GM13977 (cell line): ENCODE measurements at regions not wholly inside any gene's neighbourhood (a gene's known extent, or its start where the extent isn't known, plus 50 kb on each side); places are given as distances from the start of the nearest gene placed in this dataset.

Experiments used
- DNase-seq: peaks from one replicate; pipeline ENCODE4 v3.0.0; 2012; ENCODE audit warnings: low spot score
- in situ Hi-C: fragments of 300-500 bp; cut with MboI; formaldehyde crosslinking; loops from one replicate; pipeline ENCODE4 v1.12.0; 2022; ENCODE audit warnings: low sequenced_read_pairs, low pct_unique_long_range_greater_than_20kb, mixed read lengths, inconsistent platforms; ENCODE audit not compliant: unreplicated experiment
- TF ChIP-seq, protein P1 (sequence below): IDR thresholded peaks from 2 replicates; pipeline ENCODE4 v1.5.1; 2012; ENCODE audit warnings: mild to moderate bottlenecking, control low read depth; ENCODE audit not compliant: insufficient read depth; ENCODE audit errors: extremely low read depth, missing control alignments

DNA sequence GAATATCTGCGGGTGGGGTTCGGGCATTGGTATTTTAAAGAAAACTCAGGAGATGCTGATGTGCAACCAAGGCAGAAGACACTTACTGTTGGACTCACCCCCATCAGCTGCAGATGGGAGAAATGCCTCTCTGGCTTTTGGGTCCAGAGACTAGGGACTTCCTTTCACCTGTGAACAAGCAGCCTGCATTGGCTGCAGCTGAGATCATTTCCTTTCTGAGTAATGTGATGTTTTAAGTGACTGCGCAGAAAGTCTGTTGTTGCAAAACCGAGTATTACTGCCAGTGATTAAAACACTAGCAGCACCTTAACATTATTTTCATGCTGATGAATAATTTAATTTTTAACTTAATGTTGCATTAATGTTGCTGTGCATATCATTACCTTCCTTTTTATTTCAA, 143.0 kb downstream of the TSN start:
- in situ Hi-C loops = no loop called here
- TF ChIP-seq, protein P1, sequence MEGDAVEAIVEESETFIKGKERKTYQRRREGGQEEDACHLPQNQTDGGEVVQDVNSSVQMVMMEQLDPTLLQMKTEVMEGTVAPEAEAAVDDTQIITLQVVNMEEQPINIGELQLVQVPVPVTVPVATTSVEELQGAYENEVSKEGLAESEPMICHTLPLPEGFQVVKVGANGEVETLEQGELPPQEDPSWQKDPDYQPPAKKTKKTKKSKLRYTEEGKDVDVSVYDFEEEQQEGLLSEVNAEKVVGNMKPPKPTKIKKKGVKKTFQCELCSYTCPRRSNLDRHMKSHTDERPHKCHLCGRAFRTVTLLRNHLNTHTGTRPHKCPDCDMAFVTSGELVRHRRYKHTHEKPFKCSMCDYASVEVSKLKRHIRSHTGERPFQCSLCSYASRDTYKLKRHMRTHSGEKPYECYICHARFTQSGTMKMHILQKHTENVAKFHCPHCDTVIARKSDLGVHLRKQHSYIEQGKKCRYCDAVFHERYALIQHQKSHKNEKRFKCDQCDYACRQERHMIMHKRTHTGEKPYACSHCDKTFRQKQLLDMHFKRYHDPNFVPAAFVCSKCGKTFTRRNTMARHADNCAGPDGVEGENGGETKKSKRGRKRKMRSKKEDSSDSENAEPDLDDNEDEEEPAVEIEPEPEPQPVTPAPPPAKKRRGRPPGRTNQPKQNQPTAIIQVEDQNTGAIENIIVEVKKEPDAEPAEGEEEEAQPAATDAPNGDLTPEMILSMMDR = no peak
- DNase-seq = no peak

DNA sequence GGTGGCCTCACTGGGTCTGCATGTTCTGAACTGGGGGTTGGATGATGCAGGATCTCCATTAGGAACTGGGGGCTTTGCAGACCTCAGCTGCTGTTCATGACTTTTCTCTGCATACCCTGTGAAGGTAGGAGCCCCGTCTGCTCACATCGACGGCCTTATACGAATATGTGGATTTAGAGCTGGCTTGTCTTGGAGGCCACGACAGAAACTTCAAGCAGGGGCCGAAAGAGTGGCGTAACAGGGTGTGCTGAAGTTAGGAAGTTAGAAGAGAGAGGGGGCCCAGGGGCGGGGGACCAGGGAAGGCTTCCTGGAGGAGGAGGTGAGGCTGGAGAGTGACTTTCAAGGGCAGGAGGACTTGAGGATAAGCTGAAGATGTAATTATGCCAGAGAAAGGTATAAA, 144.9 kb downstream of the TSN start:
- in situ Hi-C loops = no loop called here
- DNase-seq = no peak
- TF ChIP-seq, protein P1 = no peak

DNA sequence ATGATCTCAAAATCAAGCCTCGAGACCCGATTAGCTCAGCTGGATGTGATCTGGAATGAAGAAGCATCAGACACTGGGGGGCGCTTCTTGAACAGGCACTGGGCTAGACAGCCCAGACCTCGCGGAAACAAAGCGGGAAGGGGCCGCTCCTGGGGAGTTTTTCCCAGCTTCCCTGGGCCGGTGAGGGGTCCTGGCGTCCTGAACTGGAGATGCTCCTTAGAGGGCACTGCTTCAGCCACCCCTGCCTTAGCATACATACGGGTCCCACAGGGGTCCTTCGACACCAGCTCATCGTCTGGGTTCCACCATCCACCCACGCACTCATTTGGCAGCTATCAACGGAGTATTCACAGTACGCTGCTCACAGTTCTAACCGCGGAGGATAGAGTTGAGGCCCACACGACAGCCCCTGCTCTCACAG, 146.7 kb downstream of the TSN start:
- in situ Hi-C loops = no loop called here
- TF ChIP-seq, protein P1 = no peak
- DNase-seq = no peak

DNA sequence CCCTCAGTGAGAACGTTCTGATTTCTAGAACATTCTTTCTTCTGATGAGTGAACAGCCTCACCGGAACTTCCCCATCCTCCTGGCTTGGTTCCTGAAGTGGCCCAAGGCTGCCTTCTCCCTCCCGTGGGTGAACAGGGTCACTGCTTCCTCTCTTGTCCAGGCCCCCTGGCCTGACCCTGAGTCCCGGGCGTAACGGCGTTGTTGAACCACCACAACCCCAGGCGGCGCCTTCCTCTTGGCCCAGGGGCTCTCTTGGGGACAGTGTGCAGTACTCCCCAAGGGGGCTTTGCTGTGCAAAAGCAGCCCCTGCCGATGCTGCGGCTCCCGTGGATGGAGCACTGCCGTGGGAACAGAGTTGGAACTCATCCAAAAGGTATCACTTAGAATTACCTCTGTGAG, 147.2 kb downstream of the TSN start:
- in situ Hi-C loops = no loop called here
- no peak for DNase-seq
- TF ChIP-seq, protein P1 = no peak

DNA sequence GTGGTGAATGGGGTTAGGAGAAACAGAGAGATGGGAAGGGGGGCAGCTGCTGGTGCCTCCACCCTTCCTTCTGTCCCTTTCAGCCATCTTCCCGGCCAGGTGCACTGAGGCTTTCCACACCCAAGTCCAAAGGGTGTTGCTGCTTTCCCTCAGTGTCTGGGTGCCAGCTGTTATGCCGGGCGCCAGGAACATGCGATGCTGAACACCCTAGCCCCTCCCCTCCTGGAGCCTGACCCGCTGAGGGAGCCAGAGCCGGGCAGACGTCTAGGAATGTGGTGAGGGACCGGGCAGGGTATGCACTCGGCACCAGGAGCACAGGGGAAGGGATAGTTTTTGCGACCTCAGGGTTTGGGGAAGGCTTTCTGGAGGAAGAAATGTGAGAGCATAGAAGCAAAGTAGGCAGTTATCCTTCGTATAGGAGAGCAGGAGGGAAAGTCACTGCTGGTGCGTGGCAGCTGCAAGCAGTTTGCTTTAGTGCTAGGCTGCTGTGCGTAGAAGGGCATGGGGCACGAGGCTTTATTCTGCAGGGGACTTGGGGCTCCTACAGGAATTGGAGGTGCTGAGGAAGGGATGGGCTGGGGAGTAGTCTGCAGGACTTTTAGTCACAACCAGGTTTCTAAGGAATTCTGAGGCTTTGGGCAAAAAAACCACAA, 147.7 kb downstream of the TSN start:
- in situ Hi-C loops = no loop called here
- DNase-seq = no peak
- TF ChIP-seq, protein P1 = no peak

DNA sequence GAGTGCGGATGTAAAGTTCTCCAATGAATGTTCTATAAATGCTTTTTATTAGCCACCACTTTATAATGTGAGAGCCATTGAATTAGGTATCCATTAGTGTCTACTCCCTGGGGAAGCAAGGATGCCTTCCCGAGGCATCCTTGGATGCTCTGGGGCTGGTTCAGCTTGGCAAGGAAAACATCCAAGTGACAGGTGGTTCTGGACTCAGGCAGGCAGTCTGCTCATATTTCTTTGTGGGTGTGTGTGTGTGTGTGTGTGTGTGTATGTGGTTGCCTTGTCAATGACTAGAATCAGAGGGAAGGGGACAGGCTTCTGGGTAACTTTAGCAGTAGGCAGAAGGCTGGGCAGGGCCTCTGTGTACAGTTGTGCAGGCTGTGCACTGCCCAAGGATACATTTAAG, 149.2 kb downstream of the TSN start:
- no peak for DNase-seq
- TF ChIP-seq, protein P1 = no peak
- in situ Hi-C loops = no loop called here
